SH-SY5Y (cell line): ENCODE measurements at regions not wholly inside any gene's neighbourhood (a gene's known extent, or its start where the extent isn't known, plus 50 kb on each side); places are given as distances from the start of the nearest gene placed in this dataset.

Experiments
- GATA2 ChIP-seq: IDR thresholded peaks from 2 replicates; pipeline ENCODE4 v1.6.1; 2011; ENCODE audit warnings: mild to moderate bottlenecking, low read depth, low read length
- GATA3 ChIP-seq: IDR thresholded peaks from 2 replicates; pipeline ENCODE4 v1.6.1; 2011; ENCODE audit warnings: low read depth, mild to moderate bottlenecking, low read length, moderate library complexity

DNA sequence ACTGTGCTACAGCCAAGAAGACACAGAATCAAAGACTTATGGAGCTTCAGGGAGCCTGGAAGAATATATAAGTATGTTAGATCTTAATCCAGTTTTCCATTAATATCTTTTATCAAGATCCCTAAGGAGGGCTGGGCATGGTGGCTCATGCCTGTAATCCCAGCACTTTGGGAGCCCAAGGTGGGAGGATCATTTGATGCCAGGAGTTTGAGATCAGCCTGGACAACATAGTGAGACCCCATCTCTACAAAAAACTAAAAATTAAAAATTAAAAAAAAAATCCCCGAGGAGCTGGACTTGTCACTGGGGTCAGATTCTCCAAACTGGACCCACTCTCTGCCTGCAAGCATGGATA, 113.9 kb upstream of the CDC42BPA start:
- TF ChIP-seq GATA3: no peak
- no peak for TF ChIP-seq GATA2
